Stimulated activated CD8-positive, alpha-beta memory T cell treated with anti-CD3 and anti-CD28 coated beads, Interleukin-12 subunit alpha, Interleukin-12 subunit beta, amount 100 ng/mL, for 4 hours (primary cell): ENCODE measurements at regions not wholly inside any gene's neighbourhood (a gene's known extent, or its start where the extent isn't known, plus 50 kb on each side); places are given as distances from the start of the nearest gene placed in this dataset.

ENCODE experiments used
- DNase-seq: peaks from one replicate; pipeline ENCODE4 v3.0.0-alpha.2; 2020; ENCODE audit warnings: low read depth

DNA sequence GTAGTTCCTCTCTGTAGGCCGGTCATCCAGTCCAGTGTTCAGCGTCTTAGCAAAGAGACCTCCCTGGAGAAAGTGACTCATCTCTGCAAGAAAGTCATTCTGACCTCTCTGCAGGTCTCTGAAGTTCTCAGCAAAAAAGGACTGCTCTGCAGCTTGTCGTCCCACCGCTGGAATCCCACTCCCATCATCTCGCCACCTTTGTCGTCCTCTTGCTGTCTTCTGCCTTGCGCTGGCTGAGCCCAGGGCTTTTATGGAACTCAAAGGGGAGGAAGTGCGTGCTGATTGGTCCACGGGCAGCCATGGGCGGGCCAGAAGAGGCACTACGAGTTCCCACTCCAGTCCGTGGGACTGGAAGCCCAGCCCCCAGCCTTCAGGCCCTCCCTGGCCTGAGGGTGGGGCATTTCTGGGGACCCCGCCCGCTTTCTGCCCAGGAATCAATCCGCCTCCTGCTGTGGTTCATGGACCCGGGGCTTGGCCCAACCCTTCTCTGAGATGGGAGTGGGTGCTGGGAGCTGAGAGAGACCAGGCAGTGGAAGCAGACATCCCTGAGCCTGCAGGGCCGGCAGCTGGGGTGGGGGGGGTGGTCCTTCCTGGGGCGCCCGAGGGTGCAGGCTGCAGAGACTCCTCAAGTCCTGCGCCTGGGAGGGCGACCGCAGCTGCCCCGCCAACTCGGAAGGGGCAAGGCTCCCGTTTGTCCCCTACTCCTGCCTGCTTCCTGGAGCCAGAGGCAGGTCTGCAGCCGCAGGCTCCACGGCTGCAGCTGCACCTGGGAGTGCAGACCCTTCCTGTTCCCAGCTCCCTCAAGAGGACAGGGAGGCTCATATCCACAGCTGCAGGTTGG lies 660.7 kb upstream of the RAB6C start:
- no peak for DNase-seq

GRCh38 chr2:129319422-129319717 lies 660.1 kb upstream of the RAB6C start:
- DNase-seq, result no peak

DNA sequence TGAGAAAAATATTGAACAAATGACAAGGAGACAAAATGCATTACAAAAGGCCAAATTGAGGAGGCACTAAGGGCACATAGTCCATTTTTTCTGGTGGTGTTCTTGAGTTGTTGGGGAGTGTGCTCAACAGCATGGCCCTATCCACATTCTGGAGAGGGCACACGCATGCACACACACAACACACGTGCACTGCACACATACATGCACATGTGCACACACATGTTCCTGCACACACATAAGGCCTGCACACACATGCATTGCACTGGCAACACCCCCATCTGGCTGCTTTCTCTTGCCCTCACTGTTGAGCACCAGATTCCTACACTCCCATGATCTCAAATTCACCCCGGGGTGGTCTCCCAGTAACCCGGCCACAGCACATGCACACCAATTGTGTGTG lies 659.2 kb upstream of the RAB6C start:
- no peak for DNase-seq

GRCh38 chr2:129324349-129324748 lies 655.1 kb upstream of the RAB6C start:
- no peak for DNase-seq

DNA sequence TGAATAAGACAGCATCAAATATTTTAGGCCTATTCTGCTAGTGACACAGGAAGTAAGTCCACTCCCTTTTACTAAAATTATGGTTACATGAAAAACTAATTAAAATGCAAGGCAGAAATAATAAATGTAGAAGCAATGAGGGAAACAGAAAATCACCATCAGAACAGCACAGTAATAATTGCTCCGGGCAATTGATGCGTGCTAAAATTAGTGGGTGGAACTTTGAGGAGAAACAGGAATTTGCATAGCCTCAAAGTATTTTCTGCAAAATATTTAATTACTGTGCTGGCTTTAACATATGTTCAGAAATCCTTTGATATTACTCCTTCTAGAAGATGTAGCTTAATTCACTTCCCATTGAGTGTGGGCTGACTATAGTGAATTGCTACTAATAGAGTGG lies 654.3 kb upstream of the RAB6C start:
- DNase-seq, result no peak

DNA sequence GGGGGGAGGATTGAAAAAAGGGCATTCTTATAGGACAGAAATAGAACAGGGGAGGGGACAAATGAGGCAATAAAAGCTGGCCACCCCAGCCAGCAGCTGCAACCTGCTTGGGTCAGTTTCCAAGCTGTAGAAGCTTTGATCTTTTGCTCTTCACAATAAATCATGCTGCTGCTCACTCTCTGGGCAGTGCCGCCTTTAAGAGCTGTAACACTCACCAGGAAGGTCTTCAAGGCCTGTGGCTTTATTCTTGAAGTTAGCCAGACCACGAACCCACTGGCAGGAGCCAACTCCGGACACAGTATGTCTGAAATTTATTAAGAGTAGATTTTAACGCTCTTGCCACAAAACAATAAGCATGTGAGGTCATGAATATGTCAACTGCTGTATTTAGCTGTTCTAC lies 649.9 kb upstream of the RAB6C start:
- DNase-seq, result no peak

DNA sequence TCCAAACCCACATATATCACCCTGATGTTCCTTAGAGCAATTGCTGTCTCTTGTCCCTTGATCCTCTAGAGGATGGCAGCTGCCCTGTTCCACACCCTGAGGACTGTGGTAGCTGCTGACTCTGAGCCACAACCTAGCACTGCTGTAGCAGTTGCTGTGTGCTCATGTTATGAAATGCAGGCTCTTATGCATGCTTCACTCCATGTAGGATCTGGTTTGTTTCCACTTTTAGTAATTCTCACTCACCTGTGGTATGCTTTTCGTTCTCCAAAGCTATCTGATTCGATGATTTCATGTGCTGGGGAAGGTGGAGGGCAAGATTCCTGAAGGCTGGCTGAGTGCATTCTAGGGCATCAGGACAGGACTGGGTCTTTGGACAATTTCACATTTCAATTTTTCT lies 649.0 kb upstream of the RAB6C start:
- no peak for DNase-seq

DNA sequence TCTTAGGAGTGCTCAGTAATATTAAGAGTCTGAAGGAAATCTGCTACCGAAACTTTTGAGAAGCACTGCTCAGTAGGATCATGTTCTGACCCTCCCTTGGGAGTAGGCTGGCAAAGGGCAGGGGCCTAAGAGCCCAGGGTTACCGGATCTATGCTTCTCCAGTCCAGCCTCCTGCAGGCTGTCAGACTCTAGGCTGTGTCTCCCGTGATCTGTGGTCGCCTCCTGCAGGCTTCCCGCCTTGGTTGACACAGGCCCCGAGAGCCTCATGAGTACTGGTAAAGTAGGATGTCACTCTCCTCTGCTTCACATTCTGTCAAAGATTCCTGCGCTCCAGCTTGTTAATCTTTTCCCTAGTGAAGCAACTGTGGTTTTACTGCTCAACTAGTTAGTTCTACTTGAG lies 647.8 kb upstream of the RAB6C start:
- DNase-seq, result no peak

DNA sequence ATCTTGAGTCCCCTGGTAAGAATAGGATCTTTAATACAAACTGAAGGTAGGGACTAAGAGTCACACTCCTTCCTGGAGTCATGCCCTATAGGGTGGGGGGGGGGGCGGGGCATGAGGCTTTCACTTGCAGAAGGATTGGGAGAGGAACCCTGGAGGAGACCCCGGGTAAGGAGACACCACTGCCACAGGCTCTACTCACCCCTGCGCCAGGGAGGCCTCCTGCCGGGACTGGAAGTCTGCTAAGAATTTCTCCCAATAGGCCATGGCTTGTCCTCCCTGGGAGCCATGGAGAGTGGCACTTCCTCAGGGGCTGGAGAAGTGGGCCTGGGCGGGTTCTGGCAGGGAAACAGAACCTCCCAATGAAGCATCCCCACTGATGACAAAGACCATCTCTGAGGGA lies 645.3 kb upstream of the RAB6C start:
- no peak for DNase-seq

DNA sequence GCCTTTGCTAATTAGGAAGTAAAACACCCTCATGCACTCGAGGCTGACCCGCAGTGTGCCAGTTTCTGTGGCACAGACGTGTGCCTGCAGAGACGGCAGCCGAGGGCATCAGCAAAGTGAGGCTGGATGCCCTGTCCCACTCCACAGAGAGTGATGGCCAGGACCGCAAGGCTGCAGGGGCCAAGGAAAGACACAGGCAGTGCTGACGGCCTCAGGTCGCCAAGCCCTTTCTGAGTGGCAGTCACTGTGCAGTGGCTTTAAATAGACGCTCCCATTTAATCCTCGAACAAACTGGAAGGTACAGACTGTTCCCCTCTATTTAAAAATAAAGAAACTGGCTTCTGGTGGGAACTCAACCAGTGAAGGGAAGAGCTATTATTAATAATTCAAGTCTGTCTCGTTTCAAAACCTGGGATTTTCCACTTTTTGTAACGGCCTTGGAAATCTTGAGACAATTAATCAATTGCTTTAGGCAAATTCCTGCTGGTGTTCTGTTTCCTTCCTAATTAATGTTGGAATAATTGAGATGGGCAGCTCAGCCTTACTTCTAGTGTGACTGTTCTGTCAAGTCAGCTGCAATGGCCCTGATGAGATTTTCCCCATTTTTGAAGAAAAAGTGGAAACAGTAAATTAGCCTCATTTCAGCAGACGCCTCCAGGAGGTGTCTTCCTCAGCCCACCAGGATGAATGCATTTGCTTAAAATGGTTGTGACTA lies 644.6 kb upstream of the RAB6C start:
- DNase-seq, result no peak

GRCh38 chr2:129336276-129336675 lies 643.2 kb upstream of the RAB6C start:
- no peak for DNase-seq

- DNase-seq, result no peak
Measured at GRCh38 chr2:129337076-129337475, 642.4 kb upstream of the RAB6C start.

DNA sequence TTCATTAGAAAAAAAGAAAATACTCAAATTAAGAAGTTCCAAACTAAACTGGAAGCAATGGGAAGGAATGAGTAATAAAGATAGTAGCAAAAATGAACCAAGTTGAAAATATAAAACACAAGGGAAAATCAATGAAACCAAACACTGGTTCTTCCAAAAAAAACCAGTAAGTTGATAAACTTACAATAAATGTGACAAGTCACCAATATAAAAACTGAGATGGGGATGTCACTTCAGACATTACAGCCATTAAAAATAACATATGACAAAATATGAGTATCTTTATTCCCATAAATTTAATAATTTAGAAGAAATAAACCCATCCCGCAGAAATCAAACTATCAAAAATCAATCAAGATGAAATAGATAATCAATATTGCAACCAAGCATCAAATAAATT lies 633.9 kb upstream of the RAB6C start:
- no peak for DNase-seq

- no peak for DNase-seq
Measured at GRCh38 chr2:129347486-129348217, 631.8 kb upstream of the RAB6C start.

GRCh38 chr2:129354631-129355030 lies 624.8 kb upstream of the RAB6C start:
- DNase-seq, result no peak

DNA sequence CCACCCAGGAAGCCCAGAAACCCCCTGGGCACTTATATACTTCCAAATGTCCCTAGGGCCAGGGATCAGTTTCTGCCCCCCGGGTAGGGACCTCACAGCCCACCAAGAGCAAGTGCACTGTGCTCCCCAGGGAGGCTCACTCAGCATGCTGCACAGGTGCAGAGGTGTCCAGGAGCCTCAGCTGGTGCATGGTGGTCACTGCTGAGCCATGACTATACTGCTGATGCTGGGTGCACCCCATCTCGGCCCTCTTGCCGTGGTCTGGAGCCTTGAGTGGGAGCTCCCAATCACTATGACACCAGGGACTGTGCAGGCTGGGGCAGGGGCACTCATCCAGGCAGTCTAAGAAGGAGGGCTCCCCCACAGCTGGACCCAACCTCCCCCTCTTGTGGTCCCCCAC lies 617.8 kb upstream of the RAB6C start:
- no peak for DNase-seq

- DNase-seq, result no peak
Measured at GRCh38 chr2:129366263-129366662, 613.2 kb upstream of the RAB6C start.

GRCh38 chr2:129367107-129367506 lies 612.4 kb upstream of the RAB6C start:
- no peak for DNase-seq

DNA sequence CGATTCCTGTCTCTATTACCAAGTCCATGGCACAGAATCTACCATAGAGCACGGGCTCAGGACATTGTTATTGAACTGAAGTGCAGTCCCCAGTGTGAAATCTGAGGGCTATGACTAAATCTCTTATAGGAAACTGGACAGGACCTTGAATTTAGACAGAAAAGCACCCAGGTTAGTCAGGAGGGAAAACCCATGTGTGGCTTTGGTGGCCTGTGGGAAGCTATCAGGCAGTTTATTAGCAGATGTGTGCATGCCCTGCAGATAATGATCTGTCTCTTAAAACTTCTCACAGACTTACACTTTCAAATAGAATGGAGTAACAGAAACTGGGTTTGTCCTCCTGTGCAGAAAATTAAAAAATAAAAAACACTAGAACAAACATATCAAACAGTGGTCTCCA lies 610.0 kb upstream of the RAB6C start:
- no peak for DNase-seq

- DNase-seq, result no peak
Measured at GRCh38 chr2:129374452-129374851, 605.0 kb upstream of the RAB6C start.

- DNase-seq, result no peak
Measured at GRCh38 chr2:129375632-129376425, 603.6 kb upstream of the RAB6C start.

- DNase-seq, result no peak
Measured at GRCh38 chr2:129376426-129377077, 602.9 kb upstream of the RAB6C start.
